ENCODE measurements at regions not wholly inside any gene's neighbourhood (a gene's known extent, or its start where the extent isn't known, plus 50 kb on each side); places are given as distances from the start of the nearest gene placed in this dataset.

DNA sequence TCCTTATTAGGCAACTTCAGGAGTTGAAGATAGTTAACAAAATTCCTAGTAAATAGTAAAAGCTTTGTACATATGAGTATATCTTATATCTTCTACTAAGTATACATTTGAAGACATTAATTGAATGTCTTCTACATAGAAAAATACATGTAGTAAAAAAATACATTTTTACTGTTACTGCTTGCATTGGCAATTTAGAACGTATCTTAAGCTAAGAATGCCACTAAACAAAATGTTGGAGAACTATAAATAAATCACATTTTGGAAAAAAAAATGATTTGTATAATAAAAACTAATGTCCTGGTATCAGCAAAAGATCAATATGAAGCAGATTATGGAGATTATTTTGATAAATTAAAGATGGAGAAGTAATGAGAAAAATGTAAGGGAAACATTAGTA, 434.2 kb upstream of the SLC8A1 start:
- TF ChIP-seq, protein P1, sequence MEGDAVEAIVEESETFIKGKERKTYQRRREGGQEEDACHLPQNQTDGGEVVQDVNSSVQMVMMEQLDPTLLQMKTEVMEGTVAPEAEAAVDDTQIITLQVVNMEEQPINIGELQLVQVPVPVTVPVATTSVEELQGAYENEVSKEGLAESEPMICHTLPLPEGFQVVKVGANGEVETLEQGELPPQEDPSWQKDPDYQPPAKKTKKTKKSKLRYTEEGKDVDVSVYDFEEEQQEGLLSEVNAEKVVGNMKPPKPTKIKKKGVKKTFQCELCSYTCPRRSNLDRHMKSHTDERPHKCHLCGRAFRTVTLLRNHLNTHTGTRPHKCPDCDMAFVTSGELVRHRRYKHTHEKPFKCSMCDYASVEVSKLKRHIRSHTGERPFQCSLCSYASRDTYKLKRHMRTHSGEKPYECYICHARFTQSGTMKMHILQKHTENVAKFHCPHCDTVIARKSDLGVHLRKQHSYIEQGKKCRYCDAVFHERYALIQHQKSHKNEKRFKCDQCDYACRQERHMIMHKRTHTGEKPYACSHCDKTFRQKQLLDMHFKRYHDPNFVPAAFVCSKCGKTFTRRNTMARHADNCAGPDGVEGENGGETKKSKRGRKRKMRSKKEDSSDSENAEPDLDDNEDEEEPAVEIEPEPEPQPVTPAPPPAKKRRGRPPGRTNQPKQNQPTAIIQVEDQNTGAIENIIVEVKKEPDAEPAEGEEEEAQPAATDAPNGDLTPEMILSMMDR (IDR thresholded peaks at IDR 0.05; ENCODE audit: borderline replicate concordance, control extremely low read depth, extremely low read depth, insufficient read depth, missing control alignments) = no peak
- in situ Hi-C loops (cut with MboI; ENCODE audit: low sequenced_read_pairs, unreplicated experiment) = no loop called here
- no peak for DNase-seq (ENCODE audit: low spot score)

GRCh38 chr2:40886655-40887054, 434.8 kb upstream of the SLC8A1 start:
- DNase-seq (ENCODE audit: low spot score) = no peak
- TF ChIP-seq, protein P1 (IDR thresholded peaks at IDR 0.05; ENCODE audit: borderline replicate concordance, control extremely low read depth, extremely low read depth, insufficient read depth, missing control alignments) = no peak
- in situ Hi-C loops (cut with MboI; ENCODE audit: low sequenced_read_pairs, unreplicated experiment) = no loop called here

- TF ChIP-seq, protein P1 (IDR thresholded peaks at IDR 0.05; ENCODE audit: borderline replicate concordance, control extremely low read depth, extremely low read depth, insufficient read depth, missing control alignments) = no peak
- in situ Hi-C loops (cut with MboI; ENCODE audit: low sequenced_read_pairs, unreplicated experiment) = no loop called here
- DNase-seq (ENCODE audit: low spot score) = no peak
Measured at GRCh38 chr2:40896358-40896757, 444.5 kb upstream of the SLC8A1 start.

GRCh38 chr2:40914666-40915065, 462.8 kb upstream of the SLC8A1 start:
- TF ChIP-seq, protein P1 (IDR thresholded peaks at IDR 0.05; ENCODE audit: borderline replicate concordance, control extremely low read depth, extremely low read depth, insufficient read depth, missing control alignments) = no peak
- in situ Hi-C loops (cut with MboI; ENCODE audit: low sequenced_read_pairs, unreplicated experiment) = no loop called here
- no peak for DNase-seq (ENCODE audit: low spot score)

- in situ Hi-C loops (cut with MboI; ENCODE audit: low sequenced_read_pairs, unreplicated experiment) = no loop called here
- DNase-seq (ENCODE audit: low spot score) = no peak
- TF ChIP-seq, protein P1 (IDR thresholded peaks at IDR 0.05; ENCODE audit: borderline replicate concordance, control extremely low read depth, extremely low read depth, insufficient read depth, missing control alignments) = no peak
Measured at GRCh38 chr2:40915651-40916050, 463.8 kb upstream of the SLC8A1 start.

- DNase-seq (ENCODE audit: low spot score) = no peak
- TF ChIP-seq, protein P1 (IDR thresholded peaks at IDR 0.05; ENCODE audit: borderline replicate concordance, control extremely low read depth, extremely low read depth, insufficient read depth, missing control alignments) = no peak
- in situ Hi-C loops (cut with MboI; ENCODE audit: low sequenced_read_pairs, unreplicated experiment) = no loop called here
Measured at GRCh38 chr2:40935349-40935748, 483.5 kb upstream of the SLC8A1 start.

GRCh38 chr2:40937284-40937683, 485.4 kb upstream of the SLC8A1 start:
- no peak for DNase-seq (ENCODE audit: low spot score)
- TF ChIP-seq, protein P1 (IDR thresholded peaks at IDR 0.05; ENCODE audit: borderline replicate concordance, control extremely low read depth, extremely low read depth, insufficient read depth, missing control alignments) = no peak
- in situ Hi-C loops (cut with MboI; ENCODE audit: low sequenced_read_pairs, unreplicated experiment) = no loop called here

Measured in GM13976 (cell line).